A204.1 (cell line): ENCODE measurements at regions not wholly inside any gene's neighbourhood (a gene's known extent, or its start where the extent isn't known, plus 50 kb on each side); places are given as distances from the start of the nearest gene placed in this dataset.

ENCODE experiments used
- FAIRE-seq: peaks from 2 replicates; lab custom pipeline; 2012; peaks lifted over from hg19 to GRCh38; lab: Jason Lieb, UNC

- FAIRE-seq: no peak
Measured at GRCh38 chr6:137353842-137354397, 134.7 kb upstream of the IFNGR1 start.

- no peak for FAIRE-seq
Measured at GRCh38 chr6:137353346-137353745, 134.2 kb upstream of the IFNGR1 start.

- no peak for FAIRE-seq
Measured at GRCh38 chr6:137352859-137353258, 133.7 kb upstream of the IFNGR1 start.

GRCh38 chr6:137351890-137352289, 132.7 kb upstream of the IFNGR1 start:
- FAIRE-seq: no peak

GRCh38 chr6:137350857-137351256, 131.7 kb upstream of the IFNGR1 start:
- no peak for FAIRE-seq

GRCh38 chr6:137349856-137350830, 131.0 kb upstream of the IFNGR1 start:
- no peak for FAIRE-seq

GRCh38 chr6:137348777-137349176, 129.6 kb upstream of the IFNGR1 start:
- FAIRE-seq: no peak

GRCh38 chr6:137343241-137343640, 124.1 kb upstream of the IFNGR1 start:
- FAIRE-seq: no peak

- no peak for FAIRE-seq
Measured at GRCh38 chr6:137342607-137343190, 123.5 kb upstream of the IFNGR1 start.

GRCh38 chr6:137341681-137342195, 122.6 kb upstream of the IFNGR1 start:
- FAIRE-seq: no peak

- FAIRE-seq: no peak
Measured at GRCh38 chr6:137339929-137340559, 120.9 kb upstream of the IFNGR1 start.

- FAIRE-seq: no peak
Measured at GRCh38 chr6:137334884-137335283, 115.7 kb upstream of the IFNGR1 start.

- FAIRE-seq: no peak
Measured at GRCh38 chr6:137334094-137334493, 114.9 kb upstream of the IFNGR1 start.

GRCh38 chr6:137332637-137333280, 113.6 kb upstream of the IFNGR1 start:
- FAIRE-seq: no peak

GRCh38 chr6:137323860-137324259, 104.7 kb upstream of the IFNGR1 start:
- no peak for FAIRE-seq

- FAIRE-seq: no peak
Measured at GRCh38 chr6:137320271-137320670, 101.1 kb upstream of the IFNGR1 start.

GRCh38 chr6:137316626-137317025, 97.4 kb upstream of the IFNGR1 start:
- FAIRE-seq: no peak

GRCh38 chr6:137315081-137315480, 95.9 kb upstream of the IFNGR1 start:
- no peak for FAIRE-seq

- FAIRE-seq: peak; percentile 41
Measured at GRCh38 chr6:137313928-137314855, 95.0 kb upstream of the IFNGR1 start.

GRCh38 chr6:137313211-137313610, 94.0 kb upstream of the IFNGR1 start:
- FAIRE-seq: no peak

GRCh38 chr6:137311940-137312339, 92.8 kb upstream of the IFNGR1 start:
- no peak for FAIRE-seq
